Ecto neural progenitor cell (in vitro differentiated cells): ENCODE measurements at regions not wholly inside any gene's neighbourhood (a gene's known extent, or its start where the extent isn't known, plus 50 kb on each side); places are given as distances from the start of the nearest gene placed in this dataset.

Experiments
- DNase-seq: peaks from one replicate; pipeline ENCODE4 v3.0.0-alpha.2; 2018; ENCODE audit warnings: low spot score

DNA sequence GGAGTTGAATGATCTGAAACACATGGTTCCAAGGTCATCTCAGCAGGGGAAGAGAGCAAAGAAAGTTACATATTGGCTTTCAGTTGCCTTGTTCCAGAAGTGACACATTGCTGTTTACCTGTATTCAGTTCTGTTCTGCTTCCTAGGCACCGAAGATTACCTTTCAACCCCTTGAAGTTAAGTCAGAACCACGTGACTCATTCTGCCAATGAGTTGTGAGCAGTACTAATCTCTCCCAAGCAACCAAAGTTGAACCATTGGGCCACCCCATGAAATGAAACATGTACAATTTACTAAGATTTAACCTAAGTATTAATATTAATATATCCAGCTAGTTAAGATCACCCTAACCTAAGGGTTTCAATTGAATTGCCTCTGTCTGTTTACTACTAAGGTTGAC lies 439.2 kb upstream of the MAF start:
- DNase-seq: peak; percentile 6

DNA sequence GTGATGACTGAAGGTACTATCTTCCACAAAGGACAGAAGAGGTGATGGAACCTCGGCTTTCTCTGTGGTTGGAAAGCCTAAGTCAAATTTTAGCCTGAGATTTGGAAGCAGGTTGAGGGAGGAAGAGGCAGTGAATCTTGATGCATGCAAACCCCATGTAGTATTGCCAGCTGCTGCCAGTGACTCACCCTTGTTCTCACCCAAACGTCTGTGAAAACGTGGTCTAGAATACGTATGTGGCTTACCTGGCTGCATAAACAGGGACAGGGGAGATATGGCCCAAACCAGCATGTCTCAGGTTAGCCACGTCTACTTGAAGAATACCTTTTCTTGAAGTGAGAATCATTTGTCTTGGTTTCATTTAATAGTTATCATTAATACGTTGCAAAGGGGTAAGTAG lies 438.0 kb upstream of the MAF start:
- DNase-seq: peak; percentile 8

DNA sequence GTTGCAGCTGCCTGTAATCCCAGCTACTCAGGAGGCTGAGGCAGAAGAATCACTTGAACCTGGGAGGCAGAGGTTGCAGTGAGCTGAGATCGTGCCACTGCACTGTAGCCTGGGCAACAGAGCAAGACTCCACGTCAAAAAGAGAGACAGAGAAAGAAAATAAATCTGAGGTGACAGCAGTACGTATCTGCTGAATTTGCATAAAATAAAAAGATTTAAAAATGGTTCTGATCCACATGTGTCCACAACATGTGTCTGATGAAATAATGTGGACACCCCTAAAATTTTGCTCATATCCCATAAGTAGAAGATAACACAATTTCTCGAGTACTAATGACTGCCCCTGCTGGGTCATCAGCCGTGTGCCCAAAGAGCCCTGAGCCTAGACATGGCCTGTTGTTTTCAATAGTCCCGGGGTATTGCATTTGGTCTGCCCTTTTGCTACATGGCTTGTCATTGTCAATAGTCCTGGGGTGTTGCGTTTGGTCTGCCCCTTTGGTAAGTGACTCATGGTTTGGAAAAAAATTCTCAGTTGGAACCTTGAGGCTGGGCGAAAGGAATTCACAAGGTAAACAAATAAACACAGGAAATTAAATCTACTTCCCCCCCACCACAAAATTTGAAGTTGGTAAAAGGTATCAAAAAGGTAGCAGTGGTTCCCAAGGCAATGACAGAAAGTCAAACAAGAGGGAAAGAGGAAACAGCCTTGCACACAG lies 434.6 kb upstream of the MAF start:
- DNase-seq: no peak

DNA sequence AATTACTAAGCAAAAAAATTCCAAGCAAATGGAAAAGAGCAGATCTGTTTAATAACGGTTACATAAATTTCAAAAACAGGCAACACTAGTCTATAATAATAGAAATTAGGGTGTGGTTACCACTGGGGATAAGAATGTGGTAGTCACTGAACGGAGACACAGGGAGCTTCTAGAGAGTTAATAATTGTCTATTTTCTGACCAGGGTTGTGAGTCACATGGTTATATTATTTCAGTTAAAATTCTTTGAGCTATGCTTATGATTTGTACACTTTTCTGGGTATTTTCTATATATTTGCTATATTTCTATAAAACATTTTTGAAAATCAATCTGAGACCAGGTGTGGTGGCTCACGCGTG lies 433.9 kb upstream of the MAF start:
- DNase-seq: no peak

DNA sequence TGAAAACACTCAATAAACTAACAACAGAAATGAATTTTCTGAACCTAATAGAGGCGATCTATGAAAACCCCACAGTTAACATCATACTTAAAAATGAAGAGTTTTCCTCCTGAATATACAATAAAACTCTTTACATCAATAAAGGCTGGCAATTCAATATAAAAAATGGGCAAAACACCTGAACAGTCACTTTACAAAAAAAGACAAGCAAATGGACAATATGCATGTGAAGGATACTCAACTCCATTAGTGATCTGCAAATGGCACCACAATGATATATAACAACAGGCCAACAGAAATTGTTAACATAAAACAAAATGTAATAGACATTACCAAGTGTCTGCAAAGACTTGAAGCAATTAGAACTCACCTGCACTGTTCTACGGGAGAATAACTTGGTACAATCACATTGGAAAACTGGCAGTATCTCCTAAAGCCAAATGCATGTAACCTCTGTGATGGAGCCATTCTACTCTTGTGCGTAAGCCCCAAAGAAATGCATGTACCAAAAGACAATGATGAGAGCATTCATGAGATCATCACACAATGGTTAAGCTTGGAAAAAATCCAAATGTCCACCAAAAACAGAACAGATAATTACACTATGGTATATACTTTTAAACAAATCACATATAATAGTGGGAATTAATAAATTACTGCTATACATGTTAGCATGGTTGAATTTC lies 433.4 kb upstream of the MAF start:
- DNase-seq: no peak

DNA sequence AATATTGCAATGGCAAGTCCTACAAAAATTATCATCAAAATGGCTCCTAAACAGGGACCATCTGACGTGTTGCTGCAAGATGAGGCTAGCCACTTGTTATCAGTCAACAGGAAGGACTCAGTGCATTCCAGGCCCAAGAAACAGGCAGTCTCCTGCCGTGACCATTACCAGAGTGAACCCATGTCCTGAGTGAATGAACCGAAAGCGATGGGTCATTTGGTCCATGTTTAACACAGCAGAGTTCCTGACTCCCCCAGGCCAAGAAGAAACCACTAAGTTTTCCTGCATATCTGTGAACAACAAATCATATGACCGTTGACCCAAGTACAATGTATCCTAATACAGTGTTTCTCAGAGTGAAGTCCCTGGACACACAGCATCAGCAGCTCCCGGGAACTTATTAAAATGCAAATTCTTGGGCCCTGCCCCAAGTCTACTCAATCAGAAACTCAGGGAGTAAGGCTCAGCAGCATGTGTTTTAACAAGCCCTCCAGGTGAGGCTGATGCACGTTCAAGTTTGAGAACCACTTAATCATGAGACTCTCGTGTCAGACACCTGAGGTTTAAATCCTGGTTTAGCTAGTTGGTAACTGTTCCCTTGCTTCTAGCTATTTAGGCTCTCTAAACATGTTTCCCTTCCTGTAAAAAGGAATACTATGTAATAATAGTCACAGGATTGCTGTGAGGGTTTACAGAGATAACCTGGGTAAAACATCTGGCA lies 429.4 kb upstream of the MAF start:
- no peak for DNase-seq

DNA sequence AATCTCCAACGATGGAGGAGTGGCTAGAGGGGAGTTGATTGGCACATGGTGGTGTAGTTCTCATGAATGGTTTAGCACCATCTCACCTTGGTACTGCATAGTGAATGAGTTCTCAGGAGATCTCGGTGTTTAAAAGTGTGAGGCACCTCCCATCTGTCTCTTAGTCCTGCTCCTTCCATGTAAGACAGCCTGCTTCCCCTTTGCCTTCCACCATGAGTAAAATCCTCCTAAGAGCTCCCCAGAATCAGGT lies 428.8 kb upstream of the MAF start:
- DNase-seq: no peak

DNA sequence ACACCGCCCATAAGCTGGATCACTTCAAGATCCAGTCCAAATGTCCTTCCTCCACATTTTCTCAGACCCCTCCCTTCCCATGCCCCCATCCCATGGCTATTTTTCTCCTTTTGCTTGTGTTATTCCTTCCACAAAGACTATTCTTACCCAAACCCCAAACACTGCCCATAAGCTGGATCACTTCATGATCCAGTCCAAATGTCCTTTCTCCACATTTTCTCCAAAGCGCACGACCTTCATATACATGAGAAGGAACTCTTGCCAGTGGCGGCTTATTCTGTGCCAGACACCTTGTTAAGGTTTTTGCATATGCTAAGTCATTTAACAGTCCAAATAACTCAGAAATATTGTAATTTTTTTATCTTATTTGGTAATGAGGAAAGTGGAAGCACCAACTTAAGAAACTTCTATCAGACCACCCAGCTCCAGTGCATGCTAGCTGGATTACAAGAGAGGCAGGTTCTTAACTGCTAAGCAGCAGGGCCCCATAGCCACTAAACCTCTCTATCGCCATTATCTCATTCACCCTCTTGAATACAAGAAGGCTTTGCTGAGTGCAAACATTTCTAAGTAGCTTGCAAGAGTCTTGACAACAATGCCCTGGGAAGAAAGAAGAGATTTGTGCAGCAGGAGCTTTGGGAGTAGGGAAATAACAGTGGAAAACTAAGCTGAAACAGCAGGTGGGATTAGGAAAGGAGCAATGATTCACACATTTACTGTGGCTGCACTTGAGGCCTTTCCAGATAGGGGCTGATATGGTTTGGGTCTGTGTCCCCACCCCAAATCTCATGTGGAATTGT lies 428.2 kb upstream of the MAF start:
- no peak for DNase-seq

DNA sequence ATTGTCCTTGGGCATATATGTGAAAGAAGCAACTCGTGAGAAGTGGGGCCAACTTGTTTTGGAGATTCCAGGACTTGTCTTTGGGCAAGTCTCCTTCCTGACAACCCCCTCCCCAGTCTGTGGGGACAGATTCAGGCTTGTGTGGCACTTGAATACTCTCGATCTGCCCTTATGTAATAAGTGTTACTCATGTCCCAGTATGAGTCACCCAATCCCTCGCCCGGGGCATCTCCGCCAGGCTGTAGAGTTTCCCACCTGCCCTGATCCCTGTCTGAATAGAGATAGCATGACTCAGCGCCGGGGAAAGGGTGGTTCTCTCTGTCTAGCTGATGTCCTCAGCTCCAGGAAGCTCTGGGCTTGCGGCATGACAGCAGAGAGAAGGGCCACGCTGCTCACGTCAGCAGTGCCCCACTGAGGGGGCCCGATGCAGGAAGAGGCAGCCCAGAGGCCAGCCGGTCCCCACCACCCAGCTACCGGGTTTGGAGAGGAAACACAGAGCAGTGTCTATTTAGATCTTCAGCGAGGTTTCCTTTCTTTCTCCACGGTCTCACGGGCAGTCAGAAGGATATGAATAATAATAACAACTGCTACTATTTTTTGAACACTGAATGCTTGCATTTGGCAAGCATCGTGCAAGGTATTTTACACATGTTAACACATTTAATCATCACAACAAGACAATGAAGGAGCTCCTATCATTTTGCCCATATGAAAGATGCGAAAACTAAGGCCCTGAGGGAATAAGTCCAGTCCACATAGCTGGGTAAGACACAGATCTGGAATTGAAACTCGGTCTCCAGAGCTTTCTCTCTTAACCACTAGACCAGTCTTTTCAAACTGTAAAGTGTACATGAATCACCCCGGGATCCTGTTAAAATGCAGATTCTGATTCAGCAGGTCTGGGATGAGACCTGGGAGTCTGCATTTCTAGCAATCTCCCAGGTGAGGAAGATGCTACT lies 426.7 kb upstream of the MAF start:
- peak; percentile 60 for DNase-seq

DNA sequence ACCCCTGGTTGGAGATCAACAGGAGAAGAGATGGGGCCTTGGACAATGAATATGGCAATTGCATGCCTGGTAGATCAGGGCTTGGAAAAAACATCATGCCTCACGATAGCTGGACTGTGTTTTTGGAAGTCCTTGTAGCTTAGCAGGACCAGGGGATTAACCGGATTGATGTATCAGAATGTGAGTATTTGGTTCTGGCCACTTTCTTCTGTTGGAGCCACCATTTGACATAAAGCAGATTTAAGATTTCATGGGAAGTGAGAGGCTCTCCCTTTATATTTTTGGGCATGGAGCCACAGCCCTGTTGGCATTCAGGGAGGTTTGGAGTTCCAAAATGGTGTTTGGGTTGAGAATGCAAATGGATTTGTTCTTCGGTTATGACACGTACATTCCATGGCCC lies 424.7 kb upstream of the MAF start:
- DNase-seq: no peak

DNA sequence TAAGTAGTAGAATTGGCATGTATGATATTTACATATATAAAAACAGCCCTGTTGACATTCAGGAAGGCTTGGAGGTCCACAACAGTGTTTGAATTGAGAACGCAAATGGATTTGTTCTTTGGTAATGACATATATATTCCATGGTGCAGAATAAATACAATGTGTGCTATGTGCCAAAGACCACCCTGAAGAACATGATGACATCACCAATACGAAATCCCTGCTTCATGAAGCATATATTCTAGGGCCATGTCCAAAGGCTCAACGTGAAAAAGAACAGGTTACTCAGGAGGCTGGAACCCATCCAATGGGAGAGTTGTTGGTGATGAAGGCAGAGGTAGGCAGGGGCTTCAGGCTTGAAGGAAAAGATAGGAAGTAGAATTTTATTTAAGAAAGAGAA lies 423.9 kb upstream of the MAF start:
- no peak for DNase-seq

DNA sequence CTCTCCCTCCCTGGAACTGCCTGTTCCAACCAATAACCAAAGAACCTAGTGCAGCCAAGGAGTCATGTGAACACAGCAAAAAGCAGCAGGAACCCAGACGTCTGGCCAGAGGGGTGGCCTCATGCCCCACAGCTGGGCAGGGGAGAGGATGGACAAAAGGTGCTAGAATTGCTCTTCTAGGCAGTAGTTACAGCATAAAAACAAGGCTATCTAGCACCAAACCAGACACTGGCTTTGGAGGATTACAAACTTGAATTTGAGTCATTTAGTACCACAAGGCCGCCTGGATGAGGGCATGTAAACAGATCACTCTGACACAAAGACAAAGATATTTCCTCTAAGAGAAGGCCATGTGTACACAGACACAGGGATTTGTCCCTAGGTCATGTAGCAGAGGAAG lies 423.3 kb upstream of the MAF start:
- no peak for DNase-seq

DNA sequence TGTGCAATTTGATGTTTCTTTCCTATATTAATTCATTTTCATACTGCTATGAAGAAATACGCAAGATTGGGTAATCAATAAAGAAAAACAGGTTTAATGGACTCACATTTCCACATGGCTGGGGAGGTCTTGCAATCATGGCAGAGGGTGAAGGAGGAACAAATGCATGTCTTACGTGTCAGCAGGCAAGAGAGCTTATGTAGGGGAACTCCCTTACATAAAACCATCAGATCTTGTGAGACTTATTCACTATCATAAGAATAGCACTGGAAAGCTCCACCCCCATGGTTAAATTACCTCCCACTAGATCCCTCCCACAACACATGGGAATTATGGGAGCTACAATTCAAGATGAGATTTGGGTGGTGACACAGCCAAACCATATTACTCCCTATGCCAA lies 418.9 kb upstream of the MAF start:
- DNase-seq: no peak

DNA sequence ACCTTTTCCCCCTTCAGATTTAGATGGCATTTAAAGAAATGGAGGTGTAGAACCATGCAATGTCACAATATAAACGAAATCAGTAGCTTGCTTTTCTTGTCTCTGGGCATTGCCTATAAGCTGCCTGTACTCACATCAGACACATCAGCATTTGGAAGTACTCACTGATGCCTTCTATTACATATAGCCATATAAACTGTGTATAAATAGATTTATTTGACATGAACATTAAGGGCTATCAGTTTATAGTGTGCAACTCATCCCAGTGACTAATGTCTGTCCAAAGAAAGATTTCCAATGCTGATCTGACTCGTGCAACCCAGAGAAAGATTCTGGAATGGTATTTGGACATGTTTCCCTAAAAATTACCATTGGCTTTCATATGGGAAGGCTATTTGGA lies 417.9 kb upstream of the MAF start:
- DNase-seq: no peak

DNA sequence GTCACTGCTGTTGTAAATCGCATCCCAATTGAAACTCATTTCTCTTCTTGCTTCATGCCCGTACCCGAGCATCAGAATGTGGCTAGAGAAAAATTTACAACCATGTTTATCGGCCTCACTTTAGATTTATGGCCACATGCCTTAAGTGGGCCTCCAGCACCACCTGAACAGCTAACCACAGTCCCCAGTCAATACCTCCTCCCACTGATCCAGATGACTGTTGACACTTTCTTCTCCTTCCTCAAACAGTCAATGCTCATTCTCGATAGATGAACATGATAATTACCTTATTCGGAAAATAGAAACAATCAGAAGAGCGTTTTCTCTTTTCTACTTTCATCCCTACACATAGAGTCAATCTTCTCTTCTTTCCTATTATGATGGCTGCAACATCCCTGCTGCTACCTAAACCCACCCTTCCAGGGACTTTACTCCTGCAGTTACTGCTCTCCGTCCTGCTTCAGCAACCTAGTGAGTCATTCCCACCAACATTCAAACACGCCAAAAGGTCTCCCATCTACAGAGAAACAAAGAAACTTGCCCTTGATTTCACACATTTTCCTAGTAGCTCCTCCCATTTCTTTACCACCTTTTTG lies 416.3 kb upstream of the MAF start:
- no peak for DNase-seq

DNA sequence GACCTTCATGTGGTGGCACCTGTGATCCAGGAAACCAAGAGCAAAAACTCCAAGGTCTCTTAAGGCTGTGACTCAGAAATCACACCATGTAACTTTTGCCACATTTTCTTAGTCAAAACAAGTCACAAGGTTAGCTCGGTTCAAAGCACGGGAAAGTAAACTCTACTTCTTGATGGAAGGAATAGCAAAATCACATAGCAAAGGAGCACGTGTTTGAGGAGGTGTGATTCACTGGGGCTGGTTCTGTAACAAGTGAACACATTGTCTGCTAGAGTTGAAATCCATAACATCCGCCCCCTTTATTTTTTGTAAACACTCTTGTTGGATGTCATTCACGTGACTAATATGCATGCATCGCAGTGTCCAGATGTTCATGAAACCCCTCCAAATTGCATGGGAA lies 415.0 kb upstream of the MAF start:
- no peak for DNase-seq

DNA sequence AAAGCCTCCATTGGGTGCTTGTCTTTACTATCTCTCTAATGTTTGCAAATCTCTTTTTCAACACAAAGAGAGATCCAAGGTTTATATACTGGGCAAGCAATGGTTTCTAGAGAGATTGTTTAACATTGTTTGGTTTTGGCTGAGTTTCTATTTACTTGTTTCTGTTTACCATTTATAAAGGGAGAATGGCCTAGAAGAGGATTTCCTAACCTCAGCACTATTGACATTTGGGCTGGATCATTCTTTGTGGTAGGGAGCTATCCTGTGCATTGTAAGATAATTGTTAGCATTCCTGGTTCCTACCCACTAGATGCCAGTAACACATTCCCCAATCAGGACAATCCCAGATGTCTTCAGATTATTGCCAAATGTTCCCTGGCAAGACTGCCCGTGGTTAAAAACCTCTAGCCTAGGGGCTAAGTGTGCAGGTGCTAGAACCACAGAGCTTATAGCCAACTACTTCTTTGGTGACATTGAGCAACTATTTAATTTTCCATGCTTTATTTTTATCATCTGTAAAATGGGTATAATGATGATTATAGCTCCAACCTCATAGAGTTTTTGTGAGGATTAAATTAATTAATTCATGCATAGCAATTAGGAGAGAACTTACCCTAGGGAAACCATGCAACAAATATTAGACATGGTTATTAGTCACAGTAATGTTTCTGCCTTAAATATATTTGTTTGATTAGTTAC lies 413.9 kb upstream of the MAF start:
- no peak for DNase-seq

DNA sequence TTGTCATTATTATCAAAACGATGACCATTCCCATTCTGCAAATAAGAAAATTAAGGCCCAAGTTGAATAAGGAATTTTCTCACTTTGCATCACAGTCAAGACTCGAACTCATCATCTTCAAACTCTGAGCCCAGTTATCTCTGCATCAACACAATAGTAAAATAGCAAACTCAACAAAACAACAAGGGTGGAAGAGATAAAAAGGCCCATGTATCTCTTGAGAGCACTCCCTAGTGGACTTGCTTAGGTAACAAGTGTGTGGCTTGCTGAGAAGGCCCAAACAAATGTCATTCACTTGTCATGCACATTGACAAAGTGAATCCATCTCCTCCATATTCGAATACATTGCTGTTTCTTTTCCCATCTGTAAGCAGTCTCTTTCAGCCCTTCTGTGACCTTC lies 412.0 kb upstream of the MAF start:
- no peak for DNase-seq

DNA sequence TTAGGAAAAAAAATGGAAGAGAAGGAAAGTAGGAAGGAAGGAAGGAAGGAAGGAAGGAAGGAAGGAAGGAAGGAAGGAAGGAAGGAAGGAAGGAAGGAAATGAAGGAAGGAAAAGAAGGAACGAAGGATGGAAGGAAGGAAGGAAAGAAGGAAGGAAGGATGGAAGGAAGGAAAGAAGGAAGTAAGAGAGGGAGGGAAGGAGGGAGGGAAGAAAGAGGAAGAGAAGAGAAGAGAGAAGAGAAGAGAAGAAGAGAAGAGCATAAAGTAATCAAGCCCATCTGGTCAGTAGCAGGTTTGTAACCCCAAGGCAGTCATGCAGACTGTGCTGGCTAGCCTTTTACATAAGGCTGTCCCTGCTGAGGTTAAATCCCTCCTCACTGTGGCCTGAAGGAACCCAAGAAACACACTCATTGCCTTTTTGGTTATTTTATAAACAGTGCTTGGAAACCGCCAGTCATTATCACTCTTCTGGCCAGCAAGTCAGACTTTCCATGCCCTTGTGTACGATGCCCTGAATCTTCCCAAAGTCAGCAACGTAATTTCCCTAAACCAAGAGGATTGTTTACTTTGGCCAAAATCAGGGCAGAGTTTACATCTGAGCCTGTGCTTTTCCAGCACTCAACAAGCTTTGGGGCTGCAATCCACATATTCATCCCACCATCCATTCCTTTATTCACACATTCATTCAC lies 409.6 kb upstream of the MAF start:
- no peak for DNase-seq

DNA sequence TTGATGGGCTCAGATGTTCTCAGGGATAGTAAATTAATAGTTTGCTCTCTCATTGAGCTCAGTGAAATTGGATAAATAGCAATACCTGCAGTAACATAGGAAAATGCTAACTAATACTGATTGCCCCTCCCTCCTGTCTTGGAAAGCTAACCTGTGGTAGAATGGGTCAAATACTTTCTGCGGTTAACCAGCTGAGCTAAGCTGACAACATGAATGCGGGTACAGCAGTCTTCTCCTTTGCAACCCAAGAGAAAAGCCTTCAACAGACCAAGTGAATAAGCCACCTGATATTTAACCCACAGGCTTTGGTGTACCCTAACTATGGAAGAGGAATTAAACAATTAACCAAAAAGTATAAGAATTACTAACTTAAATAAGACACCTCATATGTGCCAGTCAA lies 408.3 kb upstream of the MAF start:
- DNase-seq: no peak
